IPS-NIHi7 (cell line): ENCODE measurements at regions not wholly inside any gene's neighbourhood (a gene's known extent, or its start where the extent isn't known, plus 50 kb on each side); places are given as distances from the start of the nearest gene placed in this dataset.

Experiments used
- DNase-seq: peaks from one replicate; pipeline ENCODE4 v3.0.0; 2012; ENCODE audit warnings: mixed read lengths; ENCODE audit errors: extremely low spot score

DNA sequence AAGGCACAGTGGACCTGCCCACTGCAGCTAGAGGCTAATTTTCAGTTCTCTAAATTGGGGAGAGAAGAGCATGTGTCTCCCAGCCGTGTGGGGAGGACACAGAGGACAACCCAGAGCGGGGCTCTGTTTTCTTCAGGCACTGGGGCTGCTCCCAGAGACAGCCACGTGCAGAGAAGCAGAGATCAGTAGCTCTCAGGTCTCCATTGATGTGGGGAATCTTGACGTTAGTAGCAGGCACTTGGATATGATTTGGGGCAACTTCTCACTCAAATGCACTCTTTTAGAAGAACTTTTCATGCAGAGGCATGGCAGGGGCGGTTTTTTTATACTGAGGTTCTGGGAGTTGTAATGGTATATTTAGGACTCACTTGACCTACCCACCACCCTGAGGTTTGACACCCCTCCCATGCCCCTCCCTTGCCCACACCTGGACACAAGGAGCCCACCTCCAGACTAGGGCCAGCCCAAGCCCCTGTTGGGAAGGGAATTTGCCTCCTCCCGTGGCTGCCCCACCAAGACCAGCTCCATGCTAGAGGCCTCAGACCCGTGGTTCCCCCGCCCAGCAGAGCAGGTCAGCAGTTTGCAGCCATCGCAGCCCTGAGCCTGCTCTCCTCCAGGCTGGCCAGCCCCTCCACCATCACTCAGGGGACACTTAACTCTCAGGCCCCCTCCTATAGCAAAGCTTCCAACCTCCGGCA, 94.2 kb upstream of the RTL6 start:
- DNase-seq = no peak

DNA sequence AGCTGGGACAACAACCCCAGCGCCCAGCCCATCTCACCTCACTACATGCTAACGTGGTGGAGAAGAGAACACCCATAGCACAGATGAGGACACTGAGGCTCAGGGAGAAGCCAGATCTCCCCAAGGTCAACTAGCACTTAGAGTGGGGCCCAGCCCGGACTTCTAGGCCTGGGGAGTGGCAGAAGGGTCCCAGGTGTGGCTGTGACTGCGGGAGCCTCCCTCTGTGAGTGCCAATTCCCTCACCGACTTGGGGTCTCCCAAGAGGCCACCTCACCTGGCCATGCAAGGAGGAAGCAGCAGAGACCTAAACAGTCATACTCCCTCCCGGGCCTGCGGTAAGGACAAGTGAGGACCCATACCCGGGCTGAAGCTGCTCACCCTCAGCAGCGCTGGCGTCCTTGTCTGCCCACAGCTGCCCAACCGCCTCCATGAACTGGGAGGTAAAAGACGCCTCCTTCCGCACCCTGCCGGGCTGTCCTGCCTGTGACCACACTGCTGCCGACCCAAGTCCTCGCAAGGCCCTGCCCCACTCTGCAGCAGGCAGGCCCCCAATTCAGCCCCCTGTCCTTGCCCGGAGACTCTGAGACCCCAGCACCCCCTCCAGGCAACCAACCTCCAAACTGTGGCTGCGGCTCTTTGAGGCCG, 93.2 kb upstream of the RTL6 start:
- DNase-seq = no peak

DNA sequence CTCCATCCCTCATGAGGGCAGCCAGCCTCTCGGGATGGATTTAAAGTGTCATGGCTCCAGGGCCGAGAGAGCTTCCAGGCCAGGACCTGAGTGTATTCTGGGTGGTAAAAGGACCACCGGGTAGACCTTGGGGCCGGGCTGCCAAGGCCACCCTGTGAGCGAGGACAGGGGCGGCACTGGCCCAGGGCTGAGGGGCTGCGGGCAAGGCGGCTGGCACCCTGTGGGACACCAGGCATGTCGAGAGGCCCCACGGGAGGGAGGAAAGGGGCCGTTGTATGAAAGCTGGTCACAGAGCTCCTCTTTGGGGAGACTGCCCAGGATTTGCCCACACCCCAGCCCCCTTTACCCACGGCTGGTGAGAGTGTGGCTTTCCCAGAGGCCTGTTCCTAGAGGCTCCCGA, 92.3 kb upstream of the RTL6 start:
- DNase-seq = no peak

DNA sequence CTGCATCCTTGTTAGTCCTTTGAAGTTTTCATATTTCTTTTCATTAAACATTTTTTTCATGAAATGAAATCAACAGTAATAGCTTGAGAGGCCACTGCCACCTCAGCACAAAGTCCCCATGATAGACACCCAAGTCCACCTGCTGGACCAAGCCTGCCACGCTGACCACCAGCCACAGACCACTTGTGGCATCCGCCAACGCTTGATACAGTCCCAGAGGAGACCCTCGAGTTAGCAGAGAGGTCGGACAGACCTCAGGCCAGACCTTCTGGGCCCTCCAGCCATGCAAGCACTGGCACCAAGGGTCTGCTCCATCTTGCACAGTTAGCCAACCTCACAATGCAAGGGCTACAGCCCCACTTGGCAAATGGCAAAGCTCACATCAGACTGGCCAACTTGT, 91.8 kb upstream of the RTL6 start:
- DNase-seq = no peak

DNA sequence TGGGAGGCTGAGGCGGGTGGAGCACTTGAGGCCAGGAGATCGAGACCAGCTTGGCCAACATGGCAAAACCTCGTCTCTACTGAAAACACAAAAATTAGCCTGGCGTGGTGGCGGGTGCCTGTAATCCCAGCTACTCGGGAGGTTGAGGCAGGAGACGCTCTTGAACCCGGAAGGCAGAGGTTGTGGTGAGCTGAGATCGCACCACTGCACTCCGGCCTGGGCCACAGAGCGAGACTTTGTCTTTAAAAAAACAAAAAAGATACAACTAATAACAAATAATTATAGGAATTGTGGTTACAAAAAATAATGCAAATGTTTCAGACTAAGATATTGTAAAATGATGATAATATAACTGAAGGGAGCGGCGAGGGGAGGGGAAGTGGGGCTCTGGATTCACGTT, 90.3 kb upstream of the RTL6 start:
- no peak for DNase-seq

DNA sequence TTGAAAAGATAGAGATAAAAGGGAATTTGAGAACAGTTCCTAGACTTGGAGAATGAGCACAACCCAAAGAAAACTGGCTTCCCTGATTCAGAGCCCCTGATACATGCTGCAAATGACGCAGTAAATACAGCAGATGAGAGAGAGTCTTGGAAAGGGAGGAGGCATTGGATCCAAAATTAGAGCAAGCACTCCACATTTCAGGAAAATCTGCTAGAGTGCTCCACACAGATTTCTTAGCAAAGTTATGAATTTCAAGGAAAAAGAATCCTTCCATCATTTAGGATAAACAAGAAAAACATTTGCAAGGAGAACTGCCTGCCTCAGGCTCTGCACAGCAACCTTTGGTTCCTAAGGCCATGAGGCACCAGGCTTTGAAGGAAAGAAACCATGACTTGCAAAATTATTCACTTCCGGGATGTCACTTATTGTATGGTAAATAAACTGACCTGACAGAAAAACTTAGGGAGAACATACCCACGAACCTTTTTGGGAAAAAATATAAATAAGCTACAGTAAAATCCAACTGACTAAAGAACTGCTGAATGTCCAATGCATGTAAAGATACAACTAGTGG, 89.8 kb upstream of the RTL6 start:
- DNase-seq = no peak

DNA sequence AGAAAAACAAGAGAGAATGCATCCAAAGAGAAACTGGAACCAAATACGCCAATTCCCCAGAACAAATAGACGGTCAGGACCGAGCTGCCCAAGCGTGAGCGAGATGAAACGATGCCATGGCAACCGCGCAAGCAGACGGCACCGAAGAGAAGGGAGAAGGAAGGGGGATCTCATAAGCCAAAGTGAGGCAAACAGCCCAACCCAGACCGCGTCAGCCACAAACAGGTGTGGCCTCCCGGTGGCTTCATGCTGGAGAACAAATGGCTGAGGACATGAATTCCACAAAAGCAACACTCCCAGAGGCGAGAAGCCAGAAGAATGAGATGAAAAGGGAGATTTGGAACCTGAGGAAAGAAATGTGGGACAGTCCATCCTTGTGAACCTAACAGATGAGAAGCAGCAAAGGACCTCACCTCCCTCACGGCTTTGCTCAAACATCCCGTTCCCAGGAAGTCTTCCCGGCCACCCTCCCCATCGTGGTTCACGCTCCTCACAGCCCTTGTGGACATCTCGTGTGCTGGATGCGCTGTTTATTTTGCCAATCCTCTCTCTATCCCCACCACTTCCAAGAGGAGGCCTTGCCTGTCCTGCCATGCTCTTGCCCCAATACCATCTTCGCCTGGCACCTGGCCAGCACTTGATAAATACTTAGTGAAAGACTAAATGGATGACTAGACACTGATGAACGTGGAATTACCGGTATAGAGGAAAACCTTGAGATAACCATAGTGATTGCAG, 89.1 kb upstream of the RTL6 start:
- no peak for DNase-seq

DNA sequence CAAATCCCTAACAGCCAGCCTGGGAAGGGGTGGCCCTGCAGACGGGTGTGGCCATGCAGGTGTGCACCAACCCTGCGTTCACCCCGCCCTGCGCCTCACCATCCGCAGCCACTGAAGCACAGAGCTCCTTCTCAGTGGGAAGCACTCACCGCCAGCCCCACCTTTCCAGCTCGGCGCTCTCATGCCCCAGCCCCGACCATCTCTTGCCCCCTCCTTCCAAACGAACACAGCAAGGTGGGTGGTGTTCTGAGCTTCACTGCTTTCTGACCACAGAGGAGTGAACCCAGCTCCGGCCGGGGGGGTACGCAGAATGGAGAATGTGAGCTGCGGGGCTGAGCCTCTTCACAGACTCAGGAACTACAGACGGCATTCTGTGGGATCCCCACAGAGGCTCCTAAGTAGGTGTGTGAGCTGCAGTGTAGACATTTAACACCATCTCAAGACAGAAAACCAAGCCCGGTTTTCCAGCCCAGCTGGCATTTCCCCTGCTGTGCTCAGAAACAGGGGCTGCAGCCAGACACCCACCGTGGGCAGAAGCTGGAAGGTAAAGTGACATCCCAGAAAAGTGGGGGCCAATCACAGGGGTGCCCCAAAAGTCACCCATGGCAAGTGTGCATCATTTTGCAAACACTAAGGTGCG, 88.4 kb upstream of the RTL6 start:
- DNase-seq = no peak

DNA sequence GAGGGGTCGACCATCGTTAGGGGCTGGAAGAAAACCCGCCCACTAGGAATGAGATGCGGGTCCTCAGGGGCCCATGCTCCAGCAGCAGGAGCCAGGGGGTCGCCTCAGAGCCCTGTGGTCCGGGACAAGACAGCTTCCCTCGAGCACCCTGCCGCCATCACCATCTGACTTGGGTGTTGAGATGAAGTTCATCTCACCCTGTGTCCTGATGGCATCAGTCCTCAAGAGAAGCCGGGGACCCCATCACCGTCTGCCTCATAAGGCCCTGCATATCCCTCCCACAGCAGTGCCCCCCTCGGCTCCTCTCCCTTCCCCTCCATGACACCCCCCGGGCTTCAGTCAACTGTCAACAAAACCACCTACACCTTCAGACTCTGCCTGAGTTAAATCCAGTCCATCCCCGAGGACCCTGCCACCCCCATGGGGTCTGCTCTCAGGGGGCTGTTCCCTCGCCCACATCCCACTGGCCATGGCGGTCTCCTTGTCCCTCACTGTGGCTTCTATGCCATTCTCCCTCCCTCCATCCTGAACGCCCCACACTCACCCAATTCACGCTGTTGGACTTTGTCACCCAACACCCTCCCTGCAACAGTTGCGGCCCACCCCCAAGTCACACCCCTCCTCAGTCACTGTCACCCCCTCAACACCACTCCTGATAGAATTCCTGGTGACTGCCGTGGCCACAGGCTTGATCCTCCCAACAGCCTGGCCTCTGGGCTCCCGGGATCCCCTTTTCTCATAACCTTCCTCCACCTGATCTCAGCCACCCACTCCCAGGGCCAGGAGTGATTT, 87.7 kb upstream of the RTL6 start:
- DNase-seq = no peak

DNA sequence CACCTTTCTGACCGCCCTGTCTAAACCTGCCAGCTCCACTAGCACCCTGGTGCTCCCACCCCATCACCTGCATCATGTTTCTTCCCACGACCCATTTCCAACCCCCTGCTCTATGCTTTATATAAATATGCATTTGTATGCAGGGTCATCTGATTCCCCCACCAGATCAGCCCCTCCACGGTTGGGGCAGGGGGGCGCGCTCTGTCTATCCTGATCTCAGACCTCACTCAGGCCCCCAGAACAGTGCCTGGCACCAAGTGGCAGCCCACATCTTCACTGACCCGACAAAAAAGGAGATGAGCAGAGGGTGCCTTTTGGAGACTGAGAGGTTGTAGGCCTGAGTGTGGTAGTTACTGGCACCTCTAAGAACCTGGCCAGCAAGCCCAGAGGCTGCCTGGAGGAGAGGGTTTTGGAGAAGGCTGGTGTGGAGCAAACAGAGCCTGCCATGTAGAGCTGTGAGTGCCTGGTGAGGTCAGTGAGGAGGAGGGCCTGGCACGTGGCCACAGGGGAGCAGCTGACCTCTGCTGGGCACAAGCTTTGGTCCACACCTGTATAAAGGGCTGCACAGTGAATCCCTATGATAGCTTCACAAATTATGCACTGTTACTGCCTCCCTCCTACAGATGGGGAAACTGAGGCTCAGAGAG, 86.3 kb upstream of the RTL6 start:
- no peak for DNase-seq

DNA sequence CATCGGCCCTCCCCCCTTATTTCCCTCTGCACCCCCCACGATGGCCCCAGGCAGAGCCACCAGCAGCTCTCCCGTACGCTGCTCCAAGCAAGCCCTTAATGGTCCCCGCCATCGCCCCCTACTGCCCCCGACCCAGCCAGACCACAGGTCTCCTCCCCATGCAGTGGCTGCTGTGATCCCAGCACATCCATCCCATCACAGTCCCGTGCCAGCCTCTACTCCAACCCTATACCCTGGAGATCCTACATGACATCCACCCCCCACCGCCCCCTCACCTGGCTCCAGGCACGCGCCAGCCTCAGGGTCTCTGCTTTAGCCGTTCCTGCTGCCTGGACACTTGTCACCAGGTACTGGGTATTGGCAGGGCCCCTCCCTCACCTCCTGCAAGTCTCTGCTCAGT, 85.8 kb upstream of the RTL6 start:
- DNase-seq = peak; percentile 57

DNA sequence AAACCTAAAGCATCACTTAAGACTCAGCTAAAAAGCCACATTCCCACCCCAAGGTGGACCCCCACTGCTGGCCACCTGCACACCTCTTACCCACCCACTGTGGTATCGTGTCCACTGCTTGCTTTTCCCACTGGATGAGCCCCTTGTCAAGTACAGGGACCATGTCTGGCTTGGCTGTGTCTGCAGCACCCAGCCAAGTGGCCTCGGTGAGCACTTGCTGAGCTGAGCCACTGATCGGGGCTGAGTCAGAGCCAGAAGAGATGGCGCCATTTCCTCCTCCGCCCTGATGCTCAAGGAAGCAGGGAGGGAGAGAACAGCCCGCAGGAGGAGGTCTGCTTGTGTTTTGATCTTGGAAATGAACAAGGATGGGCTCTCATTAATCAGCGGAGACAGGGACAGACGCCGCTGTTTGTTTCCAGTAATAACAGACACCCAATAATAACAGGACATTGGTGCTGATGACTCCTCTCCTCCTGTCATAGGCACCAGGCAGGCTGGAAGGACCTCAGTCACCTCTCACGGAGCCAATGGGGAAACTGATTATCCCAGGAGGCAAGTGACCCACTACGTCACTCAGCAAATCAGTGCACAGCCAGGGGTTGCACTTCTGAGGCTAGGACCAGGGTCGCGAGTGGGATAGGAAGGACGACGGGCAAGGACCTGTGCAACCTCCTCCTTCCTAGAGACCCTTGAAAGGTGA, 85.2 kb upstream of the RTL6 start:
- no peak for DNase-seq

DNA sequence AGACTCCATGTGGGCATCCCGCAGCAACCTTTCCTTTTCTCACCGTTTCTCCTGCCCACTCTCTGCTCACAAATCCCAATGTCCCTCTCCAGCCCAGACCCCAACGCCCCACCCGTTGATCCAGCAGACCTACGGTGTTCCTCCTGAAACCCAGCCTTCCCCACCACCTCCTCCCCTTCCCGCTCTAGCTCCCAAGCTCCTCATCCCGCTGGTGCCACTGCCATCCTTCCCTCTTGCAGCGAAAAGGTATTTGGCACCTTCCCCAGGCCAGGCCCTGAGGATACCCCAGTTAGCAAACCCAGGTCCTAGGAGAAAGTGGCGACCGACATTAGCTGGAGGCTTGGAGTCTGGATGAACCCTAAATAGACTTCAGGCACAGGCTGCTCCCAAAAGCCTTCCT, 84.0 kb upstream of the RTL6 start:
- no peak for DNase-seq

DNA sequence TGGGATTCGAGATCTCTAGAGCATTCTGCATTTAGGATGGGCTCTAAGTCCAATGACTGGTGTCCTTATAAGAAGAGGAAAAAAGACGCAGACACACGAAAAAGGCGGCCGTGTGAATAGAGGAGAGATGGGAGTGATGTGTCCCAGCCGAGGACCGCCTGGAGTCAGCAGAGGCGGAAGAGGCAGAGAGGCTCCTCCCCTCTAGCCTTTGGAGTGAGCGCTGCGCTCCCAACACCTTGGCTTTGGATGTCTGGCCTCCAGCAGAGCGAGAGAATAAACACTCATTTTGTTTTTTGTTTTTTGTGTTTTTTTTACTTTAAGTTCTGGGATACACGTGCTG, 83.0 kb upstream of the RTL6 start:
- DNase-seq = no peak

DNA sequence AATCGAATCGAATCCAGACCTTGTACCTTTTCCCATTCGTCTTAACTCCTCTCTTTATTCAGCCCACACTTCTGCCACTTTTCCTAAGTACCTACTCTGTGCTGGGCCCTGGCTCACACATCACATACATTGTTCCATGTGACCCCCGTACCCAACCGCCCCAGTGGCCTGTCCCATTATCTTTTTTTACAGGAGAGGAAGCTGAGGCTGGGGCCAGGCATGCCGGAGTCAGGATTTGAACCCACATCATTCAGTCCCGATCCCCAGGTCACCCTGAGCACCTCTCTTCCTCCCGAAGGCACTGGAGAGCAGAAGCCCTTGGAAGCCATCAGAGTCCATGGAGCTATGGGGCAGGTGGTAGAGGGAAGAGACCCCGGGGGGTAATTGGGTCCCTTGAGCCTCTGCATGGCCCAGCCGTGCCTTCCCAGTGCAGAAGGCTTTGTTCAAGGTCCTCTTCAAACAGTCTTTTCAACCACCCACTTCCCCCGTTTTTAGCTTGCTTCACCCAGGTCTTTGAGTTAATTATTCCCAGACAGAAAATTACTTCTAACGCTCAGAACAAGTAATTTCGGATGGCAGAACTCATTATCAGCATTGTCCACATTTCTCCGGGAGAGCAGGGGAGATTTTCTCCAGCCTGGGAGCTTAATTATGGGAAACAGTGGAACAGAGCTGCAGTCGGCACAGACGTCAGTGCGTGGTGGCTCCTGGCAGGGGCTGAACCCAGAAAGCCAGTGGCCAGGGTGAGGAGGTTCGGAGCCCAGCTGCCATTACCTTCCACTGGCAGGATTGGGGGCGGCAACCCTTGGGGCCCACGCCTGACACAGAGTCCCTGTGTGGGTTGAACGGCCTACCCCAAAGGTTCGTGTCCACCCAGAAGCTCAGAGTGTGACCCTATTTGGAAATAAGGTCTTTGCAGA, 82.4 kb upstream of the RTL6 start:
- no peak for DNase-seq

DNA sequence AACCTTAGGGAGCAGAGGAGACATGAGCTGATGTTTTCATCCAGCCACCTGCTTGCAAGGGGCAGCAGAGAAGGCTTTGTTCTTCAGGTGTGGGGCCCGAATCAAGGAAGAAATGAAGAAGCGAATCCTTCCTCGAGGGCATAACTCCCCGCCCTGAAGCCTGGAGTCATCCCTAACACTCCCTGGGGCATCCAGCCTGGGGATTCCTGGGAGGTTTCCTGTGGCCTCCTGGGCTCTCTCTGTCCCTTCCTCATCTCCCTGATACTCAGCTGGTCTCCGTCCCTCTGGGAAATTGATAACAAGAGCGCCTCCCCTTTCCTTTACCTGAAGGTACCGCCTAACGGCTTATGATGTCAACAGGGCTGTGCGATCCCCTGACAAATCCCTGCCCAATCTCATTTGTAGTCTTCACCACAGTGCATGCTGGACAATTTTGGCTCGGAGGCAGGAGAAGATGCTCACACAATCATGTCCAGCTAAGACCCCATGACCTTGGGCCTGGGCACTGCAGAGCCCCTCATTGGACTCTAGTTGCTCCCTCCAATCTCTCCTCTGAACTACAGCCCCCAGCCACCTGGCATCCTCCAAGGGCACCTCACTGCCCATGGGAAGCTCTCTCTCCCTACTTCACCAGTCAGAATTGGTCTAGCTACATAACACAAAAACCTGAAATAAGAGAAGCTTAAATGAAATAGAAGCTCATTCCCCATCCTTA, 80.6 kb upstream of the RTL6 start:
- DNase-seq = no peak

DNA sequence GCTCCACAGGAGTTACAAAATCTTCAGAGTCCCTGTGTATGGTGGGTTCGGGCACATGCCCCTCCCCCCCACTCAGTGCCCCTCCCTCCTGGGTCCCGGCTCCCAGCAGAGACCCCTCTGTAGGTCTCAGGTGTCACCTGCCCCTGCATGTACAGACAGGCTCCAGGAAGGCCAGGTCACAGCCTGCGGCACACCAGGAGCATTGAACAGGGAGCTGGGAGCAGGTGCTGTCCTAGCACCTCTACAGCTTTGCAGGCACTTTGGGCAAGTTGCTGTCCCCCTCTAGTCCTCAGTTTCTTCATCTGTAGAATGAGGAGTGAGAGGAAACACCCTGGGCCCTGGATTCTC, 80.1 kb upstream of the RTL6 start:
- no peak for DNase-seq

DNA sequence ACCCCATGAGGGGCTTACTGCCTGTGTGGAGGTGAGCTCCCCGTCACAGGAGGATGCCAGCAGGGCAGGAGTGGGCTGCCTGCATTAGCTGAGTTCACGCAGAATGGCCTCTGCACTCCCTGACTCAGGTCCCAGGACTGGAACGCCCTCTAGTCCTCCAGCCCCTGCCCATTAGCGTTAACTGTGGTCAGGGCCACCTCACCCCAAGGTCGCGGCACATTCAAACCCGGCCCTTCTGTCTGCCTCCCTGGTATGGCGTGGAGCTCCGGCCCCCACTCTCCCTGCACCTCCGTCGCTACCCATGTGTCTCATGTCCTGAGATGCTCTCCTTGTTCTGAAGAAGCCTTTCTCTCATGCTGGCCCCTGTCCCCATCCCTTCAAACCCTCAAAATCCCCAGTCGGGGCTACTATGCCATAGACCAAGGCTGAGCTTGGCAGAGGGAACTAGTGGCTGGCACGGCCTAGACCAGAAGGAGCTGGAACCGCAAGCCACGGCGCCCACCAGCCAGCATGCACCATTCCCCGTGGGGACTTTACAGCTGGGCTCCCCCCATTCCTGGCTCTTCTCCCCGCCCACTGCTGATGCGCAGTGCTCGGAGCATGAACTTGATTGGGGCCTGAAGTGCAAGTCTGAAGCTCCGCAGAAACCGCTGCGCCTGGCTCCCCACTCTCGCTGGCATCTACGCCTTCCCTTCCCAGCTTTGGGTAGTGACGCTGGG, 79.5 kb upstream of the RTL6 start:
- no peak for DNase-seq
